ENCODE measurements at regions not wholly inside any gene's neighbourhood (a gene's known extent, or its start where the extent isn't known, plus 50 kb on each side); places are given as distances from the start of the nearest gene placed in this dataset.

DNA sequence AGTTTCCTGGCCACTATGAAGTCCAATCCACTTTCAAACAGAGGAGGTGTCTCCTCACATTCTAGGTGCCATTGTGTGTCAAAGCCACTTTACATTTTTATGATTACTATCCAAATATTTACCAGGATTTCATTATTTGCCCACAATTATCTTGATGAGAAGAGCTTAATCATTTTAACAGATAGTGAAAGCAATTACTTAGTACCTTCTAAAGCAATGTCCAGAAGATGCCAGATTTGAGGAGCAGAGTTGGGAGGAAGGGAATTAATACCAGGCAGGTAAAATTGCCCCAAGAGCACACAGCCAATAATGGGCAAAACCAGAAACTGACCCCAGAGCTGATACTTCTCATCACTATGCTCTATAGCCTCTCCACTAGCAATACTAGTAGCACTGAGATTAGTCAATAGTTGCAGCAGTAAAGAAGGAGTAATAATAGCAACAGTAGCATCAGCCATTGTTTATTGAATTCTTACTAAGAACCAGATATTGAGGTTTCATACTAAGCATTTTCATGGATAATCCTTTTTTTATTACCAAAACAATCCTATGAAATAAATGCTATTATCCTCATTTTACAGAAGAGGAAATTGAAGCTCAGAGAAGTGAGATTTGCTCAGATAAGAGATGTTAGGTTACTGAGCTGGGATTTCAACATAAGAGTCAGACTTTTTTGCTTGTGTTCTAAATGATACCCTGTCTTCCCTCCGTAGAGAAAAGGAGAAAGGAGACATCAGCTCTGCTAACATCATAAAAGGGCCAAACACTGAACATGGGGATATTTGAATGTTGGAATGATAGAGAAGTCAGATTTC lies 509.3 kb upstream of the CFAP20DC start:
- TF ChIP-seq, protein P1, sequence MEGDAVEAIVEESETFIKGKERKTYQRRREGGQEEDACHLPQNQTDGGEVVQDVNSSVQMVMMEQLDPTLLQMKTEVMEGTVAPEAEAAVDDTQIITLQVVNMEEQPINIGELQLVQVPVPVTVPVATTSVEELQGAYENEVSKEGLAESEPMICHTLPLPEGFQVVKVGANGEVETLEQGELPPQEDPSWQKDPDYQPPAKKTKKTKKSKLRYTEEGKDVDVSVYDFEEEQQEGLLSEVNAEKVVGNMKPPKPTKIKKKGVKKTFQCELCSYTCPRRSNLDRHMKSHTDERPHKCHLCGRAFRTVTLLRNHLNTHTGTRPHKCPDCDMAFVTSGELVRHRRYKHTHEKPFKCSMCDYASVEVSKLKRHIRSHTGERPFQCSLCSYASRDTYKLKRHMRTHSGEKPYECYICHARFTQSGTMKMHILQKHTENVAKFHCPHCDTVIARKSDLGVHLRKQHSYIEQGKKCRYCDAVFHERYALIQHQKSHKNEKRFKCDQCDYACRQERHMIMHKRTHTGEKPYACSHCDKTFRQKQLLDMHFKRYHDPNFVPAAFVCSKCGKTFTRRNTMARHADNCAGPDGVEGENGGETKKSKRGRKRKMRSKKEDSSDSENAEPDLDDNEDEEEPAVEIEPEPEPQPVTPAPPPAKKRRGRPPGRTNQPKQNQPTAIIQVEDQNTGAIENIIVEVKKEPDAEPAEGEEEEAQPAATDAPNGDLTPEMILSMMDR (IDR thresholded peaks at IDR 0.05; ENCODE audit: insufficient read depth, low read length, poor library complexity, severe bottlenecking): no peak
- H3K27me3 ChIP-seq (ENCODE audit: control insufficient read depth, insufficient read depth, low read length): no peaks in the 10 kb centered on the region
- no peaks in the 10 kb centered on the region for H3K36me3 ChIP-seq (ENCODE audit: control insufficient read depth, insufficient read depth, low read length)
- no peak overlapping the region for H3K4me3 ChIP-seq (ENCODE audit: low read depth, low read length)
- no peak for DNase-seq (ENCODE audit: low read depth)

DNA sequence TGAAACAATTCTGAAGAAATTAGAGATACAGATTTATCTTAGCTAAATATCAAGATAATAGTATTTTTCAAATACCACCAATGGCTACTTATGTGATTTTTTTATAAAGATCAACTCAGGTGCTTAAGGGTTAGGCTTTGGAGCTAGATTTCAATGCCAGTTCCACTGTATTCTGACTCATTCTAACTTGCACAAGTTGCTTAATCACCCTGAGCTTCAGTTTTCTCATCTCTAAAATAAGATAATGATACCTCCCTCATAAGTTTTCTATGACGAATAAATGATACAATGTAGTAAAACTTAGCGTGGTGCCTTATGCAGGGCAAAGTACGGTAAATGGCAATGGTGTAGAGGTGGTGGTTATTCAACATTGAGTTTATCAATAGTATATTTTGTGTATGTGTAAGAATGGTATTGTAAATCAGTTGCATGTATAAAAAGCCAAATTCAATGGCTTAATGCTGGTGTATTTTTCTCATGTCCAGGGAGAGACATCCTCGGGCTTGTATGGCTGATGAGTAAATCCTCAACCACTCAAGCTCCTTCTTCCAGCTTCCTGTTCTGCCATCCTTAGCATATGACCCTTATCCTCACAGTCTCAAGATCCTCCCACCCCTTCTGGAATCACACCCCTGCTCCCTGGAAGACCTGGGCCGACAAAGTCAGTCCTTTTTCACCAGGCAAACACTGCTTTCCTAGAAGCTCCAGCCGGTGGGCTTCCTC lies 505.9 kb upstream of the CFAP20DC start:
- DNase-seq (ENCODE audit: low read depth): no peak

DNA sequence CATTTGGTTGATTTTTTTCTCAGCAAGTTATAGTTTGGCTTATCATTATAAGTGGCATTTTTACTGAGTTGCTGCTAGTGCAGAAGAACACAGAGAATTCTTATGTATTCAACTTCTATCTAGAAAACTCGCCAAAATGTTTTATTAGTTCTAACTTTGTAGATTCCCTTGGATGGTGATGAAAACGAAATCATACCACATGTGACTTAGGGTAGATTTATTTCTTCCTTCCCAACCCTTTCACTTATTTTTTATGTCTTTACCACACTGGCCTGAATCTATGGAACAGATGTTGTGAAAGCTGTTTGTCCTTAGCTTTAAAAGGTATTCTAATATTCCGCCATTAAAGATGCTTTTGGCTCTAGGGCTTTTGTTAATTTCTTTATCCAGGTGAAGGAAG lies 503.3 kb upstream of the CFAP20DC start:
- Histone ChIP-seq H3K27me3 (ENCODE audit: control insufficient read depth, insufficient read depth, low read length) (no peaks in the 10 kb centered on the region), H3K4me3 (ENCODE audit: low read depth, low read length) (no peak overlapping the region), H3K36me3 (ENCODE audit: control insufficient read depth, insufficient read depth, low read length) (no peaks in the 10 kb centered on the region)
- TF ChIP-seq, protein P1 (IDR thresholded peaks at IDR 0.05; ENCODE audit: insufficient read depth, low read length, poor library complexity, severe bottlenecking): no peak
- no peak for DNase-seq (ENCODE audit: low read depth)

More for the DNA sequence above, 505.9 kb upstream of the CFAP20DC start:
- Histone ChIP-seq H3K27me3 (ENCODE audit: control insufficient read depth, insufficient read depth, low read length) (no peaks in the 10 kb centered on the region), H3K36me3 (ENCODE audit: control insufficient read depth, insufficient read depth, low read length) (no peaks in the 10 kb centered on the region), H3K4me3 (ENCODE audit: low read depth, low read length) (no peak overlapping the region)
- TF ChIP-seq, protein P1 (IDR thresholded peaks at IDR 0.05; ENCODE audit: insufficient read depth, low read length, poor library complexity, severe bottlenecking): no peak

DNA sequence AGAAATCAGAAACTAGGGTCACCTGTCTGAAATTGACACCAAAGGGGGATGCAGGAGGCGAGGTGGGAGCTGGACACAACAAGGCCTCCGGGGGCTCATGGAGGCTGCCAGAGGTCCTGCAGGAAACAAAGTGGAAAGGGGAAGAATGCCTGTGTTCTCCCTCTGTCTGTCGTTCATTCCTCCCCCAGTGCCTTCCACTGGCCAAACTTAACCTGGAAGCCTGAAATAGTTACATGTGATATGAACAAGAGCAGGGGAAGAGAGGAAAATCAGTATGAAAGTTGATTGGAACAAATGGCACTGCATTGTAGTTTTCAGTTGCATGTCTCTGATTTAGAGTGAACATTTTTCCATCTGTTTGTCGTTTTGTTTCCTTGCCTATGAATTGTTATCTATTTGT lies 502.0 kb upstream of the CFAP20DC start:
- no peak overlapping the region for H3K4me3 ChIP-seq (ENCODE audit: low read depth, low read length)
- TF ChIP-seq, protein P1 (IDR thresholded peaks at IDR 0.05; ENCODE audit: insufficient read depth, low read length, poor library complexity, severe bottlenecking): no peak
- DNase-seq (ENCODE audit: low read depth): no peak
- no peaks in the 10 kb centered on the region for H3K27me3 ChIP-seq (ENCODE audit: control insufficient read depth, insufficient read depth, low read length)
- no peaks in the 10 kb centered on the region for H3K36me3 ChIP-seq (ENCODE audit: control insufficient read depth, insufficient read depth, low read length)

DNA sequence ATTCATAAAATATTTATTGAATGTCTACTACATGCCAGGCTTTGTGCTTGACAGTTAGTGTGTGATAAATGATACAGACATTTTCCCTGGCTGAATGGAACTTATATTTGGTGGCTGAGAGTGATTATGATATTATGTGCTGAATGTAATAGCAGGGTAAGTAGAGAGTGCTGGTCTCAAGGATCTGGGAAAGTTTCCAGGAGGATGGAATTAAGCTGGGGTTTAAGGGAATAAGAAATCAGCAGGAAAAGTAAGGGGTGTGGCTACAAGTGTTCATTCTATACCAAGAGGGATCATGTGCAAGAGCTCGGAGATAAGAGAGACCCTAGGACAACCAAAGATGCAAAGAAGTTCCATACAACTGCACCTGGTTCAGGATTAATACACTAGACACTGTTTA lies 500.1 kb upstream of the CFAP20DC start:
- Histone ChIP-seq H3K4me3 (ENCODE audit: low read depth, low read length) (no peak overlapping the region), H3K36me3 (ENCODE audit: control insufficient read depth, insufficient read depth, low read length) (no peaks in the 10 kb centered on the region), H3K27me3 (ENCODE audit: control insufficient read depth, insufficient read depth, low read length) (no peaks in the 10 kb centered on the region)
- TF ChIP-seq, protein P1 (IDR thresholded peaks at IDR 0.05; ENCODE audit: insufficient read depth, low read length, poor library complexity, severe bottlenecking): no peak
- no peak for DNase-seq (ENCODE audit: low read depth)
